Activated naive CD4-positive, alpha-beta T cell treated with anti-CD3 and anti-CD28 coated beads, Interleukin-2, amount 50 U/mL, for 72 hours (primary cell): ENCODE measurements at regions not wholly inside any gene's neighbourhood (a gene's known extent, or its start where the extent isn't known, plus 50 kb on each side); places are given as distances from the start of the nearest gene placed in this dataset.
"Not testable (repeated sequence)": the region's sequence is repeated elsewhere in the genome, so short reads cannot be mapped to it uniquely, and the experiment has no call there.

Source experiments
- ATAC-seq, 2 donors: fragments of 150-1000 bp; cut with Tn5 transposase; 2 replicates each; pipeline ENCODE4 v1.10.0; 2021; ENCODE audit warnings: mild to moderate bottlenecking in 2 of 2, moderate library complexity in 2 of 2
- DNase-seq, 2 donors: peaks; one replicate each; pipeline ENCODE4 v3.0.0; 2021 to 2022; ENCODE audit warnings: low spot score in 2 of 2
- H3K27ac Mint-ChIP-seq, 2 donors: one replicate each; pipeline ENCODE4 v1.8.0; 2022; ENCODE audit warnings: mild to moderate bottlenecking in 2 of 2, mixed read lengths in 2 of 2
- H3K36me3 Mint-ChIP-seq, 2 donors: one replicate each; pipeline ENCODE4 v1.8.0; 2022; ENCODE audit warnings: mixed read lengths in 2 of 2
- H3K9me3 Mint-ChIP-seq, 2 donors: one replicate each; pipeline ENCODE4 v1.8.0; 2022; ENCODE audit warnings: mixed read lengths in 2 of 2

DNA sequence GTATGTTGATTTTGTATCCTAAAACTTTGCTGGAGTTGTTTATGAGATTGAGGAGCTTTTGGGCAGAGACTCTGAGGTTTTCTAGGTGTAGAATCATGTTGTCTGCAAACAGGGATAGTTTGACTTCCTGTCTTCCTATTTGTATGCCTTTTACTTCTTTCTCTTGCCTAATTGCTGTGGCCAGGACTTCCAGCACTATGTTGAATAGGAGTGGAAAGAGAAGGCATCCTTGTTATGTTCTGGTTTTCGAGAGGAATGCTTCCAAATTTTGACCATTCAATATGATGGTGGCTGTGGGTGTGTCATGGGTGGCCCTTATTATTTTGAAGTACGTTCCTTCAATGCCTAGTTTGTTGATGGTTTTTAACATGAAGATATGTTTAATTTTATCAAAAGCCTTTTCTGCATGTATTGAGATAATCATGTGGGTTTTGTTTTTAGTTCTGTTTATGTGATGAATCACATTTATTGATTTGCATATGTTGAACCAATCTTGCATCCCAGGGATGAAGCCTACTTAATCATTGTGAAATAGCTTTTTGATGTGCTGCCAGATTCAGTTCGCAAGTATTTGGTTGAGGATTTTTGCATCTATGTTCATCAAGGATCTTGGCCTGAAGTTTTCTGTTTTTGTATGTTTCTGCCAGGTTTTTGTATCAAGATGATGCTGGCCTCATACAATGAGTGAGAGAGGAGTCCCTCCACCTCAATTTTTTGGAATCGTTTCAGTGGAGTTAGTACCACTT lies 188.1 kb downstream of the MINAR1 start:
- no peaks in the 10 kb centered on the region for H3K9me3 Mint-ChIP-seq
- DNase-seq, result no peak
- no peaks in the 10 kb centered on the region for H3K36me3 Mint-ChIP-seq

DNA sequence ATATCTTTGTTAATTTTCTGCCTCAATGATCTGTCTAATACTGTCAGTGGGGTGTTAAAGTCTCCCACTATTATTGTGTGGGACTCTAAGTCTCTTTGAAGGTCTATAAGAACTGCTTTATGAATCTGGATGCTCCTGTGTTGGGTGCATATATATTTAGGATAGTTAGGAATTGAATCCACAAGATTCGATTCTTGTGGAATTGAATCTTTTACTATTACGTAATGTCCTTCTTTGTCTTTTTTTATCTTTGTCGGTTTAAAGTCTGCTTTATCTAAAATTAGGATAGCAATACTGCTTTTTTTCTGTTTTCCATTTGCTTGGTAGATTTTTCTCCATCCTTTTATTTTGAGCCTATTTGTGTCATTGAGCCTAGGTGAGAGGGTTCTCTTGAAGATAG lies 189.7 kb downstream of the MINAR1 start:
- not testable (repeated sequence) for DNase-seq, ATAC-seq, H3K27ac Mint-ChIP-seq

More for the DNA sequence above, 188.1 kb downstream of the MINAR1 start:
- H3K27ac Mint-ChIP-seq, result no peak overlapping the region
- ATAC-seq, result no peak

DNA sequence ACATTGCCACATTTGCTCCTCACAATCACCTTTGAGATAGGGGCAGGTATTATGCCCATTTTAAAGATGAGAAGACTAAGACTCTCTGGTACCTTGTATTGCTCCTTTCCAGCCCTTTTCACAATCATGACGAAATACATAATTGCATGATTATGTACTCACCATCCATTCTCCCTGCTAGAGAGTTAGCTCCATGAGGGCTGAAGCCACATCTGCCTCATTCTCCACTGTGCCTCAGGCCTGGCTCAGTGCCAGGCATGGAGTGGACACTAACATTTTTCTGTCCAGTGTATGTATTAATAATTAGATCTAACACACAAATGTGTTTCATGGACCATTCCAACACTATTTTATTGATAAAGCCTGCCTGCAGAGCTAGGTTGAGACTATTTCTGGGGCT lies 191.4 kb downstream of the MINAR1 start:
- no peak for ATAC-seq
- Mint-ChIP-seq H3K36me3 (no peaks in the 10 kb centered on the region), H3K9me3 (no peaks in the 10 kb centered on the region), H3K27ac (no peak overlapping the region)
- no peak for DNase-seq

More for the DNA sequence above, 189.7 kb downstream of the MINAR1 start:
- H3K36me3 Mint-ChIP-seq, H3K9me3 Mint-ChIP-seq: not testable (repeated sequence)

DNA sequence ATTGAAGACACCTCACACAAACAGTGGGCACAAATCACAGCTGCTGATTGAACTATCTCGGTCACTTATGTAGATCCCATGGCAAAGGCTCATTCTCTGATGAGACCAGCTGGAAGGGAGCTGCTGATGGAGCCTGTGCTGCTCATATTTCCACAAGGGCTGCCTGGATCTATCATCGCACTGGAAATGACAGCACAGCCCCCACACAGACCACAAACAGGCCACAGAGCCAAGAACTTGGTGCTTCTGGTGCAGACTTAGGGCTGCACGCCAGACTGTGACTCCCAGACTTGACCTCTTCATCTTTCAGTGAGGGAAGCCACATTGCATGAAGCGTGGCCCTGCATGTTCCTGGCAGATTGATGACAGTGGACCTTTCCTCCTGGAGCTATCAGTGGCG lies 197.6 kb downstream of the MINAR1 start:
- DNase-seq, result no peak
- no peak overlapping the region for H3K27ac Mint-ChIP-seq
- H3K9me3 Mint-ChIP-seq, result peaks cover 0 to 4% of the 10 kb centered on the region in 2 donors
- peaks cover 0 to 6% of the 10 kb centered on the region in 2 donors for H3K36me3 Mint-ChIP-seq
- no peak for ATAC-seq

DNA sequence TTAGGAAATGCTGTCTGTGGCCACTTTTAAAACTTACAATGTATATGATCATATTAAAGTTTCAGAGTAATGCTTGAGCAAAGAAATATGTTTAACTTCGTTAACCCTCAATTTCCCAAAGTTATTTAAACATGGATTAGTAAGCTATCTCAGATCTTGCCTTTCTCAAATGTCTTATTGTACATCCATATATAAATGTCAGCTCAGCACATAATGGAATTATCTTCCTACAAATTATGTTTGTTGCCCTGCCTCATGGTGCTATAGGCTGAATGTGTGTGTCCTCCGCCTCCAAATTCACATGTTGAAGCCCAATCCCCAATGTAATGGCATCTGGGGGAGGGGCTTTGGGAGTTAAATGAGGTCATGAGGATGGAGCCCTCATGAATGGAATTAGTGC lies 200.3 kb downstream of the MINAR1 start:
- H3K36me3 Mint-ChIP-seq, result peaks cover 0 to 6% of the 10 kb centered on the region in 2 donors
- H3K27ac Mint-ChIP-seq, result no peak overlapping the region

DNA sequence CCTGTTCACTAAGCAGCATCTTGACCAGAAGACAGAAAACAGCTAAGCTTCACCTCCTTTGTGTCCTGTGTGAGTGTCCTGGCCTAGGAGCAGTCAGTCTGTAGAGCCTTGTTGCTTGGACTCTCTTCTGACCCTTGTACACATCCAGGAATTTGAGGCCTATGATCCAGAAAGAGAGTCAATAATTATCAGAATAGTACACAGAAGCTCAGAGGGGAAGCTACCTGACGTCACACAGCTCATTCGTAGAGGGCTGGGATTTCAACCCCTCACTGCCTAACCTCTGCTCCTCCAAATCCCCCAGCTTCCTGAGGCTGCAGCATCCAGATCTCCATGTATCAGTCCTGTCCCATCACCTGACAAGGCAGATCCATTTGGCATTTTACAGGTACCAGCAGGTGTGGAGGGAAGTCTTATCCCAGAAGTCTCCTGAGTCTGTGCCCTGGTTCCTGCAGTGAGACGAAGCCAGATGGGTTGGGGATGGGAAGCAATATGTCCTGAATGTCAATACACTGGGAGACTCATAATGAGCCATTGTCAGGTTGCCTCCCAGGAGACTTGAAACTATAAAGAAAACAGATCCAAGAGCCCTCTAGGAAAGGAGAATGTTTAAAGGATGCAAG lies 203.1 kb downstream of the MINAR1 start:
- H3K27ac Mint-ChIP-seq, result no peak overlapping the region
- ATAC-seq (no peak), DNase-seq (no peak)
- H3K36me3 Mint-ChIP-seq, result peaks cover 0 to 6% of the 10 kb centered on the region in 2 donors
- peaks cover 0 to 4% of the 10 kb centered on the region in 2 donors for H3K9me3 Mint-ChIP-seq

More for the DNA sequence above, 200.3 kb downstream of the MINAR1 start:
- ATAC-seq, result no peak
- no peak for DNase-seq
- peaks cover 0 to 4% of the 10 kb centered on the region in 2 donors for H3K9me3 Mint-ChIP-seq

DNA sequence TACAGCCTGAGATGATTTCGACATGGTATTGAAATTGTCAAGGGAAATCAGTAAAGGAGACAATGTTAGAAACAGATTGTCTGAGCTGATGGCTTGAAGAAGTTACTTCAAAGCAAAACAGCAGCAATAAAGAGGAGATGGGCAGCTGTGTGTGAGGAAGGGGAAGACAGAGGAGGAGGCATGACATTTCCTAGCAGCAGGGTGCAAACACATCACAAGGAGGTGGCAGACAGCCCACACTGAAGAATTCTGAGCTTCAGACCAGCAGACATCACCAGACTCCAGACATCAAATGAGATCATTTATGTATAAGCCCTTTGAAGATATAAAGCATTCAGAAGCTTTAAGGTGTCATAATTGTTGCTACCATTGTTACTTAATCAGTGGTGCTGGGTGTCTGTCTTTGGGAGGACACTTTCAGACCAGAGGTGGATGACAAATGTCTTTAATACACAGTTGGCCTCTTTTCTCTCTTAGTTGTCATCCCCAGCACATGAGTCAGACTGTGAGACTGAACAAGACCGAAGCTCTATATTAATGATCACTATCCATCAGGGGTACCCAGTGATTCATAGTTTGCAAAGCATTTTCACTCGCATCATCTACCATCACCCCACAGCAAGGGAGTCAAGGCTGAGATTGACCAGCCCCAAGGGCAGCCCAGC lies 203.9 kb downstream of the MINAR1 start:
- ATAC-seq, result peak in 1 of 2 donors; percentile 64
- Mint-ChIP-seq H3K36me3 (peaks cover 0 to 6% of the 10 kb centered on the region in 2 donors), H3K27ac (no peak overlapping the region)

DNA sequence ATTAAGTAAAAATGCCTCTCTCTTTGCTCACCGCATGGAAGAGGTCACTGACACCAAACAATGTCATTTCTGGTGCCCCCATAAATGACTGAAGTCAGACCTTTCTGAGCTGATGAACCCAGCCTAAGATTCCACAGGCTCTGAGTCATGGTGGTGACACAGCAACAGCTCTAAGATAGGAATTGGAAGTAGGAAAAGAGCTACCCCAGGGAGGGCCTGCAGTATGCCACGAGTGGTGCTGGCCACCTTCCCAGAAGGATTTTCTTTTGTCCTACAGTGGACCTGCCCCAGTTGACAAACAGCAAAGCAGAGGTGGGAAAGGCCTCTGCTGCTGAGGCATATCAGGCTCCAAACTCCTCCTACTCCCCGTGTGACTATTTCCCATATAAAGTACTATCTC lies 208.1 kb downstream of the MINAR1 start:
- ATAC-seq (no peak), DNase-seq (no peak)
- H3K9me3 Mint-ChIP-seq, result peaks cover 9 to 15% of the 10 kb centered on the region in 2 donors
- H3K36me3 Mint-ChIP-seq, result peaks cover 6 to 13% of the 10 kb centered on the region in 2 donors
- no peak overlapping the region for H3K27ac Mint-ChIP-seq

More for the DNA sequence above, 203.9 kb downstream of the MINAR1 start:
- H3K9me3 Mint-ChIP-seq, result peaks cover 0 to 4% of the 10 kb centered on the region in 2 donors
- no peak for DNase-seq

DNA sequence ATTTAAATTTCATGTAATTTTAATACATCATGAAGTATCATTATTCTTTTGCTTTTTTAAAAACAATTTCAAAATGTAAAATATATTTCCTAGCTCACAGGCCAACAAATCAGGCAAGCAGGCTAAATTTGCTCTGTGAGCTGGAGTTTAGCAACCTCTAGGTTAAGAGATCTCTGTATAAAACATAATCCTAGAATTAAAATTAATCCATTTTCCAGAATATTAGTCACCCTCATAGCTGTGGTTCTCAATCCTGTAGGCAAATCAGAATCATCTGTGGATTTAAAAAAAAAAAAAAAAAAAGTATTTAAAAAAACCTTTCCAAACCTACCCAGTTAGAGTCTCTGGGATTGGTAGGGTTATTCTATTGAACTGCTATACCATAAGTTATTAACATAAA lies 209.7 kb downstream of the MINAR1 start:
- Mint-ChIP-seq H3K27ac (no peak overlapping the region), H3K9me3 (peaks cover 18 to 25% of the 10 kb centered on the region in 2 donors), H3K36me3 (peaks cover 12 to 13% of the 10 kb centered on the region in 2 donors)
- ATAC-seq (no peak), DNase-seq (no peak)

DNA sequence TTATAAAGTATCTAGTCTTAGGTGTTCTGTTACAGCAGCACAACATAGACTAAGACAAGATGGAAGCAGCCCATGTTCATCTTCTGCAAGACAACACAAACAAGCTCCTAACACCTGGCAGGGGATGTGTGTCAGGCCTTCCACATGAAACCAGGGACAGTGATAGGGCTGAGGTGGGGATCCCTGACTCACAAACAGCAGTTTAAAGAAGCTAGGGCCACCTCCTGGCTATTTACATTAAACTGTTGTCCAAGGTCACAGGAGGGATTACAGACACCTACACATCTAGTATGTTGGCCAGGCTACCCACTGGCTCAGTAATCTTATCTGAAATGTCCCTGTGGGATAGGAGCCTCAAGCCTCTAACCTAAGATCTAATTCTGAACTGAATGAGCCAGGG lies 211.3 kb downstream of the MINAR1 start:
- peak in 1 of 2 donors; percentile 63 for ATAC-seq
- Mint-ChIP-seq H3K9me3 (peaks cover 20 to 27% of the 10 kb centered on the region in 2 donors), H3K36me3 (peaks cover 12 to 13% of the 10 kb centered on the region in 2 donors), H3K27ac (peak overlapping the region in 1 of 2 donors; percentile 58)
- no peak for DNase-seq

DNA sequence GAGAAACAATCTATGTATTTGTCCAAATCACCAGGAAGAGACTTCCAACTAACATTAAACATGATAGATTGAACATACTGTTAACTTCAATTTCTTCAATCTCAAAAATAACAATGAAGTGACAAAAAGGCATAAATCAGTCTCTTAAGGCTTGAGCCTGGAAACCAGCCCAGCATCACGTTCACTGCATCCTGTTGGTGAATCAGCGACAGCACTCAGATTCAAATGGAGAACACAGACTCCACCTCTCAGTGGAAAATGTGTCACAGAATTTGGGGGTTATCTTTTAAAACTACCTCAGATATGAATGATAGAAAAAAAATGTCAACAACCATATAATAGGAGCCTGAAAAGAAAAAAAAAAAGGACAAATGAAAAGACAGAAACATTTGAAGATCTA lies 212.0 kb downstream of the MINAR1 start:
- H3K9me3 Mint-ChIP-seq, result peaks cover 20 to 27% of the 10 kb centered on the region in 2 donors
- ATAC-seq (peak in 1 of 2 donors; percentile 94), DNase-seq (peak in 1 of 2 donors; percentile 18)
- no peak overlapping the region for H3K27ac Mint-ChIP-seq
- H3K36me3 Mint-ChIP-seq, result peaks cover 12 to 13% of the 10 kb centered on the region in 2 donors

DNA sequence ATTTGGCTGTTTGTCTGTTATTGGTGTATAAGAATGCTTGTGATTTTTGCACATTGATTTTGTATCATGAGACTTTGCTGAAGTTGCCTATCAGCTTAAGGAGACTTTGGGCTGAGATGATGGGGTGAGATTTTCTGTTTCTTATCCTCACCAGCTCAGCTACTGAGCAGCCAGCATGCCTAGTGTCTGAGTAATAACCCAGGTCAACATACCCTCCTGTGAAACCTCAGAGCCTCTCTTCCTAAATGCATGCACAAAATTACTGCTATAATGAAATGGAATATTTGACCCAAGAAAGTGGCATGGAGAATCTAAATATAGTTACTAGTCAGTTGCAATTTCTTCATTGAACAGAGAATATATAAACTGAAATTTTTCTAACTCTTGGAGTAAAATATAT lies 220.8 kb downstream of the MINAR1 start:
- H3K9me3 Mint-ChIP-seq, ATAC-seq, H3K27ac Mint-ChIP-seq: not testable (repeated sequence)

DNA sequence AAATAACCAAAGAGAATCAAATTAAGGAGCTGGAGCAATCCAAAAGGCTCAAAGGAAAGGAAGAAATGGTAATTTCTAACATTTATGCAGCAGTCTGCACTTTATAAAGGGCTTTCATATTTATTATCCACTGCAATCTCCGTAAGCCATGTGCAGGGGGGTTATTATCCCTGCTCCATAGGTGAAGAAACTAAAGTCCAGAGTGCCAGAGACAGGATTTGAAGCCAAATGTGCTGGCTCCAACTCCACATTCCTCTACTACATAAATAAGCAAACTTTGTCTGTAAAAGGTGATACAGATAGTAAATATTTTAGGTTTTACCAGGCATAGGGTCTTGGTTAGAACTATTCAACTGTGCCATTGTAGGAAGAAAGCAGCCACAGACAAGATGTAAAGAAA lies 221.4 kb downstream of the MINAR1 start:
- ATAC-seq, result no peak
- DNase-seq, result no peak
- Mint-ChIP-seq H3K27ac (no peak overlapping the region), H3K36me3 (no peaks in the 10 kb centered on the region), H3K9me3 (peaks cover 0 to 6% of the 10 kb centered on the region in 2 donors)

More for the DNA sequence above, 220.8 kb downstream of the MINAR1 start:
- not testable (repeated sequence) for DNase-seq, H3K36me3 Mint-ChIP-seq

DNA sequence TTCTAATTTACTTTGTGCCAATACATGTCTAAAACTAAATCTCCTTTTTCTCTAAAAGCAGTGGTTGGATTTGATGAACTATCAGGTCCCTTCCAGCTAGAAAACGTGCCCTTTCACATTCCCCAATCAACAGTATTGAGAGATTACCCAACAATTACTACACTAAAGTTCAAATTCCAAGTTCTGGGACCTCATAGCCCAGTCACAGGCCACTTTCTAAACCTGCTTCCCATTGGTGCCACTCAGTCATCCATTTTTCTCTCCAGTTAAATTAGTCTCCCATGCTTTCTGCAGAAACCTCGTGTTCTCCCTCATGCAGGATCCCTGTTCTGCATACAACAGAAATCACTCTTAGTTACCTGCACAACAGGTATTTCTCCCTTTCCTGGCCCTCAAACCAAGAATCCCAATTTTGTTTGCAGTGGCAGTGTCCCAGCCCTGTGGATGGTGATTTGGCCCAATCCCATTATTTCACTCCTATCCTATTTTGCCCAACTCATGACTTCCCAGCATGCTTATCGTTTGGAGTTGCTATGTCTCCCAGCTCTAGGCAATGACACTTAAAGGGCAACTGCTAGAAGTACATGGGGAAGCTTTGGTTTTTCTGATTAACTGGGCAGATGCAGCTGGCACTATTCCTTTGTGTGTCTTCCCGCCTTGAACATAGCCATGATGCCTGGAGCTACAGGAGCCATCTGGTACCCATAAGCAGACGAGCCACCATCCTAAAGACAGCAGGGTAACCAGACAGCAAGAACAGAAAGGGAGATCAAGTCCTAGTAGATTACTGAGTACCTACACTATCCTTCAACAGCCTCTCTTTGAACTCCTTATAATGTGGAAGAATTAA lies 224.2 kb downstream of the MINAR1 start:
- Mint-ChIP-seq H3K36me3 (no peaks in the 10 kb centered on the region), H3K27ac (no peak overlapping the region), H3K9me3 (no peaks in the 10 kb centered on the region)
- no peak for DNase-seq
- no peak for ATAC-seq

DNA sequence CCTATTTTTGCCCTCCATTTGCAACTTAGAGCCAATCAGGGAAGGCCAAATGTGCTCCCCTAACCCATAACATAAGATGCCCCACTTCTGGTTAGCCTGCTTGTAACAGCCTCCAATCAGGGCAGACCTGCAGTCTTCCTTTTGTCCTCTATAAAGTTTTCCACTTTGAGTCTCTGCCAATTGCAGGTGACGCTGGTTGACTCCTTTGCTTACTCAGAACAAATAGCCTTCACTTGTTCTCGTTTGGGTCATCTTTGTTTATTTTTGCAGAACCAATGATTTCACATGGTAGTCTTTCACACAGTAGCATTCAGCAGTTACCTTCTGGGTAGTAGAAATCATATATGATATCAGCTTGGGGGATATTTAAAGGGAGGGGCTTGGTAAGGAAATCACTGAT lies 225.6 kb downstream of the MINAR1 start:
- ATAC-seq (no peak), DNase-seq (no peak)
- H3K9me3 Mint-ChIP-seq, result no peaks in the 10 kb centered on the region
- no peaks in the 10 kb centered on the region for H3K36me3 Mint-ChIP-seq
- H3K27ac Mint-ChIP-seq, result no peak overlapping the region

DNA sequence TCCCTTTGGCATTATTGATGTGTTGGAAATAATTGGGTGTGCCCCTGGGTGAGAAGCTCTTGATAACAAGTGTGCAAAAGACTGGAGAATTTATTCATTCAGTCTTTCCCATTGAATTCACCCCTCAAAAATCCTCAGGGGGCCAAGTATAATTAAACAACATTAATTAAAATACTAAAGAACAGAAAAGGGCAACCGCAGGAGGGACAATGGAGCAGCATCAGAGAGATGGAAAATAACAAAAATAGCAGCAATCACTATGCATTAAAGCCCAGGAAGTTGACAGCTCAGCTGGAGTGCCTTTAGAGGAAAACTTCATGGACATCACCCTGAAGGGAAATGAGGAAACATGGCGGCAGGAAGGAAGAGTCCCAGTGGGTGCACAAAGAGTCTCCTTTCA lies 227.6 kb downstream of the MINAR1 start:
- H3K27ac Mint-ChIP-seq, result no peak overlapping the region
- H3K9me3 Mint-ChIP-seq, result no peaks in the 10 kb centered on the region
- no peak for ATAC-seq
- no peaks in the 10 kb centered on the region for H3K36me3 Mint-ChIP-seq
- no peak for DNase-seq
